Muscle layer of colon (tissue), 2 donors: ENCODE measurements at regions not wholly inside any gene's neighbourhood (a gene's known extent, or its start where the extent isn't known, plus 50 kb on each side); places are given as distances from the start of the nearest gene placed in this dataset.

Experiments used
- H3K27ac ChIP-seq: one replicate; pipeline ENCODE4 v1.7.0; 2013; ENCODE audit warnings: low read depth, mild to moderate bottlenecking, low read length, moderate library complexity
- H3K27me3 ChIP-seq, 2 donors: one replicate each; pipeline ENCODE4 v1.7.0; 2013; ENCODE audit warnings: low read length in 2 of 2, mild to moderate bottlenecking in 2 of 2; ENCODE audit not compliant: insufficient read depth in 2 of 2, control insufficient read depth in 1 of 2
- H3K36me3 ChIP-seq: one replicate; pipeline ENCODE4 v1.7.0; 2013; ENCODE audit warnings: mild to moderate bottlenecking, low read length; ENCODE audit not compliant: insufficient read depth
- H3K4me1 ChIP-seq: one replicate; pipeline ENCODE4 v1.7.0; 2013; ENCODE audit warnings: mild to moderate bottlenecking, low read length; ENCODE audit not compliant: insufficient read depth
- H3K4me3 ChIP-seq, 2 donors: one replicate each; pipeline ENCODE4 v1.7.0; 2013; ENCODE audit warnings: low read length in 2 of 2, low read depth in 1 of 2, mild to moderate bottlenecking in 1 of 2, moderate library complexity in 1 of 2
- H3K9ac ChIP-seq: one replicate; pipeline ENCODE4 v1.7.0; 2013; ENCODE audit warnings: low read length
- H3K9me3 ChIP-seq: one replicate; pipeline ENCODE4 v1.7.0; 2013; ENCODE audit warnings: mild to moderate bottlenecking, low read length
- donor health status: abdominal sarcoma.
- donor health status: Adenocarcinoma of cecum.

DNA sequence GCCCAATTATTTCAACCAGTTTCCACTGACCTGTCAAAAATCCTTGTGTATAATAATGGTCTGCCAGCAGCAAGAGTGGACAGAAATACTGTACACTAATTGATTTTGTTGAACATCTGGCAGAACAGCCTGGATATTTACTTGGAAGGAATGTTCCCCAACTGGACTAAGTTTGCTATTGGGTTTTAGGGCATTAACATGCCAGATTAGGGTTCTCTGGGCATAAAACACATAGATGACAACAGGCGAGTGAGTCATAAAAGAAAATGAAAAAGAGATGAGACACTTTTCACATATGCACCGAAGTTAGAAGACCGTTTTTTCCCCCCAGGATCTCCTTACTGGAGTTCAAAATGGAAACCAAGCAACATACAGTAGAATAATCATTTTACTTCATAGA, 236.3 kb upstream of the NAV3 start:
- Histone ChIP-seq H3K9ac (no peak overlapping the region), H3K36me3 (no peaks in the 10 kb centered on the region), H3K27ac (no peak overlapping the region), H3K9me3 (no peaks in the 10 kb centered on the region), H3K4me1 (no peaks in the 10 kb centered on the region), H3K4me3 (no peak overlapping the region), H3K27me3 (no peaks in the 10 kb centered on the region)

DNA sequence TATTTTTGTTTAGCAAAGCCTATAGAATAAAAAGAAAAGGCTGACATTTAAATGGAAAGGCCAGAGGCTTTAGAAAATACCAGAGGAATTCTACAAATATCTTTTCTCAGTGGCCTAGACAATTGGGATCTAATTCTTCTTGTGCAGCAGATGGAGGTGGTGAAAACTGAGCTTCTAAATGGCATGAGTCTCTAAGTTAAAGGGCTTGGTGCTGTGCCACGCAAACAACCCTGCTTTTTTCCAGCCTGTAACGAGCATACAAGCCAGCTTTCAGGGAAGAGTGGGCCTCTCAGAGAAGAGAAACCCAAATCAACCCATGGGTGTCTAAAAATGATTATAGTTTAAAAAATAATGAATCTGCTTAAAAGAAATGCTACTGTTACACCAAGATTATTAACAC, 237.9 kb upstream of the NAV3 start:
- no peaks in the 10 kb centered on the region for H3K27me3 ChIP-seq
- no peaks in the 10 kb centered on the region for H3K9me3 ChIP-seq
- no peaks in the 10 kb centered on the region for H3K4me1 ChIP-seq
- no peak overlapping the region for H3K9ac ChIP-seq
- H3K4me3 ChIP-seq, result no peak overlapping the region
- no peak overlapping the region for H3K27ac ChIP-seq
- no peaks in the 10 kb centered on the region for H3K36me3 ChIP-seq

DNA sequence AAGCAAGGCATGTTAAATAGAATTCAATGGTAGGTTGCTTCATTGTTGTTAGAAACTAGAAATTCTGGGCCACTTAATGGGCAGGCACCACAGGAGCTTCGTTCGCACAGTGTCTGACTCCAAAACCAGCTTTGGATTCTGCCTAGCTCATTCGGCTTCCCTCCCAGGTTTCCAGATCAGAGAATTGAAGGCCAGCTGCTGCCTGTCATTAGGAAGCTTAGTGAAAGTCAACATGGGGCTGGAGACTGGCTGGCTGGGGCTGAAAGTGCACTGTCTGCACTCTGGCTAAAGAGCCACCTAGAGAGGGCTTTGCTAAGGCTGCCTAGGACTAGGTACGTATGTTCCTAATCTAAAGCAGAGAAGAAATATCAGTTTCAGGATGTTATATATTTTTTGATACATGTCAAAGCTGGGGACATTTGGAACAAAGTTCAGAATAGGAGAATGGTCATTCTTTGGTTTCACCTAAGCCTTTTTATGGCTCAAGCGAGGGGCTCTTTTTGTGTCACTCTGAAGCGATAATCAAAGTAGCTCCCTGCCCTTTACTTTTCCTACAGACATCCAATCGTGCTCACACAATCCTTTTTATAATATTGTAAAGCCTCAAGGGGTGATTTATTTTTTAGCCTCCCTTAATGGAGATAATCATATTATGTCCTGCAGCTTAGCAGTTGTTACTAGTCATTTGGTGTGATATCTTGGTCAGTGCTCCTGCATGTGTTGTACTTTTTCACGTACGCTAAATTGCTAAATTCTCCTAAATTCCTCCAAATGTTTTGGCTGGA, 238.5 kb upstream of the NAV3 start:
- H3K9me3 ChIP-seq, result no peaks in the 10 kb centered on the region
- H3K9ac ChIP-seq, result no peak overlapping the region
- no peaks in the 10 kb centered on the region for H3K27me3 ChIP-seq
- no peak overlapping the region for H3K4me3 ChIP-seq
- H3K27ac ChIP-seq, result no peak overlapping the region
- H3K4me1 ChIP-seq, result no peaks in the 10 kb centered on the region
- H3K36me3 ChIP-seq, result no peaks in the 10 kb centered on the region

DNA sequence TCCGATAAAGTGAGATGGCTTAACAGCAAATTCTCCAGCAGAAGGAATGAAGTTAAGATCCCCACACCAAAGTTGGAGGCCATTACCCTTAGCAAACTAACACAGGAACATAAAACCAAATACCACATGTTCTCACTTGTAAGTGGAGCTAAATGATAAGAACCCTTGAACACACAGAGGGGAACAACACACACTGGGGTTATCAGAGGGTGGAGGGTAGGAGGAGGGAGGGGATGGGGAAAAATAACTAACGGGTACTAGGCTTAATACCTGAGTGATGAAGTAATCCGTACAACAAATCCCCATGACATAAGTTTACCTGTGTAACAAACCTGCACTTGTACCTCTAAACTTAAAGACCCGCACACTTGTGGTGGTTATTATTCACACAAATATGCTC, 240.4 kb upstream of the NAV3 start:
- no peaks in the 10 kb centered on the region for H3K9me3 ChIP-seq

DNA sequence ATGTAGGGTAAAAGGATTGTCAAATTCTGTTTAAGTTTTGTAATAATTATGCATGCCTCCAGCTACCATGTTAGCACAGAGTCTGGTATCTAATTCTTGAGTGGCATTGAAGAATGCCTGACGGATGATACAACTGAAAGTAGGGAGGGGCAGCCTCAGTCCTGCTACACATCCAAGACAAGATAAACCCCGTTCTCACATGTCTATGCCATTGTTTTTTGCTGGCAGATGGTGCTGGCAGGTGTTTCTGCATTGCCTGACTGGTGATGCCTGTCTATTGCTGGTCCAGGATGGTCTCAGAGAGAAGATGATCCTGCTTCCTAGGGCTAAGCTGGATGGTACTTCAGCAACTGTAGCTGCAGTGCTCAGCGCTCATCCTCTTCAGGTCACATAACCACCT, 245.8 kb upstream of the NAV3 start:
- H3K27me3 ChIP-seq, result no peaks in the 10 kb centered on the region
- H3K9ac ChIP-seq, result no peak overlapping the region
- no peak overlapping the region for H3K4me3 ChIP-seq
- no peaks in the 10 kb centered on the region for H3K36me3 ChIP-seq
- H3K9me3 ChIP-seq, result no peaks in the 10 kb centered on the region
- H3K4me1 ChIP-seq, result no peaks in the 10 kb centered on the region
- H3K27ac ChIP-seq, result no peak overlapping the region

More for the DNA sequence above, 240.4 kb upstream of the NAV3 start:
- no peaks in the 10 kb centered on the region for H3K27me3 ChIP-seq
- no peaks in the 10 kb centered on the region for H3K4me1 ChIP-seq
- H3K36me3 ChIP-seq, result no peaks in the 10 kb centered on the region
- no peak overlapping the region for H3K9ac ChIP-seq
- no peak overlapping the region for H3K27ac ChIP-seq
- no peak overlapping the region for H3K4me3 ChIP-seq

DNA sequence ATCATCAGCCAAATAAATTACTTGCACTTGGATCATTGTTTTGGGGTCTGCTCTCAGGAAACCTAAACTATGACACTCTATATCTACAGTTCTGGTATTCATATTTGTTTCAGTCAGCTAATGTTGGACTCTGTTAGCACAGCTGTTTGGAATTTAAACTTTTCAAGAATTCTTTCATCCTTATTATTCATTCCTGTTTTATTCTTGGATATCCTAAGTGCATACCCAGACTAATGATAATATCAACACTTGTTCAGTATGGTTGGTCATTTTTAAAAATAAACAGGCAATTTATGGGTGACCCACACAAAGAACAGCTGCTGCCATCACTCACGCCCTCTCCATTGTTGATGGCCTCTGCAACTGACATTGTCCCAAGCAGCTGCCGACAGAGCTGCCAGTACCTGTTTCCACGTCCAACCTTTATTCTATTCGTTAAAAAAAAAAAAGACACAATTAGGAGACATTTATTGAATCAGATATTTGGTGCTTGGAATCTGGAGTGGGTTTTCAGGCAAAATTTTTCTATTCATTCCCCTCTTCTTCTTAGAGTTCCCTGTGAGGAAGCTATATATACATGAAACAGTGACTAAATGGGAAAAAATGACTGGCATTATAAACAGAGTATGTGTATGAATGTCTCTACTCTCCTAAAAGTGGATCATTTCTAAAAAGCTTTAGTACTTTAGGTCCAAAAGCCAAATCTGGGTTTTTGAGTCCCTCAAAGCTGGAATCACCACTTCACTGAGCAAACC, 252.1 kb upstream of the NAV3 start:
- Histone ChIP-seq H3K27ac (no peak overlapping the region), H3K27me3 (no peaks in the 10 kb centered on the region), H3K4me3 (no peak overlapping the region), H3K9ac (no peak overlapping the region), H3K36me3 (no peaks in the 10 kb centered on the region), H3K9me3 (no peaks in the 10 kb centered on the region), H3K4me1 (peaks cover 13% of the 10 kb centered on the region)

DNA sequence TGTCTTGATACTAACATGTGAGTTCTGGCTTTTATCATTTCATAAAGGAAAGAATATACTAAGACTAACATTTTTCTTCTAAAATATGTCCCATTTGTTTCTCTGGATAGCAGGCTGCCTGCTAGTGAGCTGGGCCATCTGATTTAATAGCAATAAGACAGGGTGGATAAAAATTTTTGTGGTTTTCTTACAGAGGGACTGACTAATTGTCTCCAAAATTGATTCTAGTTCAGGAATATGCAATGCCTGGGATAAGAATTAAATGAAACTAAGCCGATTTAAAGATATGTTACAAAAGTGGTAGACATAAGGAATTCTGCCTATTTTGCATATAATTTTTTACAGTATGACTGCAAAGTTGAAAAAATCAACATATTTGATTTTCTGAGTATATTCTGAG, 252.9 kb upstream of the NAV3 start:
- Histone ChIP-seq H3K36me3 (no peaks in the 10 kb centered on the region), H3K9ac (no peak overlapping the region), H3K27ac (no peak overlapping the region)

DNA sequence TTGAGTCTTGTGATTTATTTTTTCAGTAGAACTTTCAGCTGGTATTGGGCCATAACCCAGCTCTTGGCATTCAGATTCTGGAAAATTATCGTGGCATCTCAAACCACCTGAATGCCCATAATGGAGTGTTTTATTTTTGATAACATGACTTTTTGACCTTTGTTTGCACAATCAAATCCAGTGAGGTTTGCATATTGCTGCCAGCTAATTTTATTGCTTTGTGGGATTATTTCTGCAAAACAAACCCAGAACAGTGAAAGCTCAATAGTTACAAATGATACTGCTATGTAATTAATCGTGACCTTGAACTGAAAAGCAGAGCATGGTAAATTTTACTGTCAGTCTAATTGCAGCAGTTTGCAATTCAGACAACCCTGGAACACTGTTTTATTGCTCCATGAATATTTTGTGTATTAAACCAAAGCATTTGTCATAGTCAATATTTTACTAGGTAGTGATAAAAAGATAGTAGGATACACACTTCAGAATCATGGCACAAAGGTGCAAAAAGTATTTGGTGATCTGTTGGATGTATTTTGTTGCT, 255.2 kb upstream of the NAV3 start:
- Histone ChIP-seq H3K9me3 (no peaks in the 10 kb centered on the region), H3K27ac (no peak overlapping the region), H3K4me1 (peaks cover 13% of the 10 kb centered on the region), H3K9ac (no peak overlapping the region), H3K4me3 (no peak overlapping the region), H3K36me3 (no peaks in the 10 kb centered on the region), H3K27me3 (no peaks in the 10 kb centered on the region)

More for the DNA sequence above, 252.9 kb upstream of the NAV3 start:
- Histone ChIP-seq H3K9me3 (no peaks in the 10 kb centered on the region), H3K27me3 (no peaks in the 10 kb centered on the region), H3K4me1 (peaks cover 13% of the 10 kb centered on the region), H3K4me3 (no peak overlapping the region)

DNA sequence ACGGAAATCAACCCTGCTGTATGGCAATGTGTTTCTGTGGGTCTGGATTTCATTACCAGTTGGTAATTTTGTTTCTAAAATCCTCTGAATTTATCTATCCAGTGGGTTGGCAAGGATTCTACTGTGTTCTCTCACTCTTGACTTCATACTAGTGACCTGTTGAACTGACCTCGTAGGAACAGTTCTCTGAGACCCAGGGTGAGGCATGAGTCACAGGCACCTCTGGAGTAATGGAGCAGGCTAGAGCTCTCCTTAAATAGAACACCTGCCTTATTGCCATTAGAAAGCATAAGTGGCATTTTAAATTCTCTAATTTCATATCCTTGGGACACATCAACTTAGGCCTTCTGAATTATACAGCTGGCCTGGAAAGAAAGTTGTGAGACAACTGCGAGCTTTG, 258.3 kb upstream of the NAV3 start:
- peaks cover 13% of the 10 kb centered on the region for H3K4me1 ChIP-seq
- H3K9me3 ChIP-seq, result no peaks in the 10 kb centered on the region
- no peaks in the 10 kb centered on the region for H3K27me3 ChIP-seq
- H3K9ac ChIP-seq, result no peak overlapping the region
- H3K36me3 ChIP-seq, result no peaks in the 10 kb centered on the region
- no peak overlapping the region for H3K4me3 ChIP-seq
- no peak overlapping the region for H3K27ac ChIP-seq

DNA sequence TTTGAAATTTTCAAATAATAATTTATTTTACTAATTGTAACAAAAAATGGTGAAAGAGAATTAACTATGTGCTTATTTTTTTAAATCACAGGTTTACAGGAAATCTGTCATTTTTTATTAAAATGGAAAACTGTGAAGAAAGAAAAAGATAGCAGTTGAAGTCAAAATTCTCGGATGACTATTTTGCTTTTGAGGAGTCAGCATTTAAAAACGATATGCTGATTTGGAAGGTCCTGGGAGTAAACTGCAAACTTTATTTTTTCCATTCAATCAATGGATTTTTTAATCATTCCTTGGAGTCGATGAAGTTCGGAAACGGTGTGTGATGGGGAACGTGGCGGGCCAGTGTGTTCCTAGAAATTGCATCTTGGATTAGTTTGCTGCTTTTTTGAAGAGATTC, 258.9 kb upstream of the NAV3 start:
- H3K27me3 ChIP-seq, result no peaks in the 10 kb centered on the region
- H3K9me3 ChIP-seq, result no peaks in the 10 kb centered on the region
- H3K4me1 ChIP-seq, result peaks cover 13% of the 10 kb centered on the region
- H3K9ac ChIP-seq, result no peak overlapping the region
- no peaks in the 10 kb centered on the region for H3K36me3 ChIP-seq
- H3K27ac ChIP-seq, result no peak overlapping the region
- H3K4me3 ChIP-seq, result no peak overlapping the region

DNA sequence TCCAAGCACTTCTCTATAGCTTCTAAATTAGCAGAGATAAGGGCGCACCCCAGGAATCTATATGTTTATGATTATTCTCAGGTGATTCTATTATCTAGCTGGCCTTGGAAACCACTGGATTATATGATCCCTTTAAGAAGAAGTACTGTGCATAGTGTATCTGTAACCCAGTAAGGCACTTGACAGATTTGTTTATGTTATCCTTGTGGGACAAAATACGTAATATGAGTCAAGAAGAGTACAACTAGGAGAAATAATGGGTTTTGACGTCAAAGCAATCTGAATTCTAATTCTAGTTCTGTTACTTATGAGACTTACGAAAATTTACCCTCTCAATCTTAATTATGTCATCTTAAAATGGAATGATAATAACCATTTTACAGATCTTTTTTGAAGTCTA, 259.6 kb upstream of the NAV3 start:
- no peak overlapping the region for H3K27ac ChIP-seq
- no peaks in the 10 kb centered on the region for H3K36me3 ChIP-seq
- no peak overlapping the region for H3K9ac ChIP-seq
- H3K27me3 ChIP-seq, result no peaks in the 10 kb centered on the region
- peaks cover 9% of the 10 kb centered on the region for H3K4me1 ChIP-seq
- no peaks in the 10 kb centered on the region for H3K9me3 ChIP-seq
- H3K4me3 ChIP-seq, result no peak overlapping the region
